ENCODE measurements at regions not wholly inside any gene's neighbourhood (a gene's known extent, or its start where the extent isn't known, plus 50 kb on each side); places are given as distances from the start of the nearest gene placed in this dataset.

- no peak for DNase-seq
Measured at GRCh38 chr12:77777274-77777673, 53.4 kb upstream of the NAV3 start.

GRCh38 chr12:77774761-77775160 lies 55.9 kb upstream of the NAV3 start:
- no peak for DNase-seq

GRCh38 chr12:77772676-77773298 lies 57.9 kb upstream of the NAV3 start:
- no peak for DNase-seq

GRCh38 chr12:77768558-77768957 lies 62.1 kb upstream of the NAV3 start:
- no peak for DNase-seq

- DNase-seq = no peak
Measured at GRCh38 chr12:77767756-77768343, 62.8 kb upstream of the NAV3 start.

GRCh38 chr12:77767335-77767734 lies 63.4 kb upstream of the NAV3 start:
- DNase-seq = no peak

GRCh38 chr12:77766224-77766623 lies 64.5 kb upstream of the NAV3 start:
- DNase-seq = no peak

- DNase-seq = no peak
Measured at GRCh38 chr12:77761286-77761685, 69.4 kb upstream of the NAV3 start.

GRCh38 chr12:77760271-77761025 lies 70.2 kb upstream of the NAV3 start:
- DNase-seq = no peak

GRCh38 chr12:77754086-77754485 lies 76.6 kb upstream of the NAV3 start:
- no peak for DNase-seq

GRCh38 chr12:77751939-77752338 lies 78.8 kb upstream of the NAV3 start:
- DNase-seq = no peak

GRCh38 chr12:77746096-77746495 lies 84.6 kb upstream of the NAV3 start:
- DNase-seq = peak in 1 of 2 donors; percentile 8

- no peak for DNase-seq
Measured at GRCh38 chr12:77745624-77746023, 85.1 kb upstream of the NAV3 start.

- DNase-seq = no peak
Measured at GRCh38 chr12:77742631-77743030, 88.1 kb upstream of the NAV3 start.

- no peak for DNase-seq
Measured at GRCh38 chr12:77741974-77742517, 88.6 kb upstream of the NAV3 start.

- DNase-seq = no peak
Measured at GRCh38 chr12:77736219-77736965, 94.3 kb upstream of the NAV3 start.

GRCh38 chr12:77734214-77734883 lies 96.3 kb upstream of the NAV3 start:
- DNase-seq = no peak

- DNase-seq = no peak
Measured at GRCh38 chr12:77728018-77728417, 102.7 kb upstream of the NAV3 start.

- no peak for DNase-seq
Measured at GRCh38 chr12:77727442-77728001, 103.2 kb upstream of the NAV3 start.

- DNase-seq = no peak
Measured at GRCh38 chr12:77725611-77726010, 105.1 kb upstream of the NAV3 start.

- no peak for DNase-seq
Measured at GRCh38 chr12:77724367-77724957, 106.2 kb upstream of the NAV3 start.

- no peak for DNase-seq
Measured at GRCh38 chr12:77723308-77723707, 107.4 kb upstream of the NAV3 start.

Data from CD4-positive, alpha-beta T cell treated with Interferon alpha-2 for 1 hour (primary cell).